Activated naive CD4-positive, alpha-beta T cell treated with anti-CD3 and anti-CD28 coated beads for 36 hours (primary cell): ENCODE measurements at regions not wholly inside any gene's neighbourhood (a gene's known extent, or its start where the extent isn't known, plus 50 kb on each side); places are given as distances from the start of the nearest gene placed in this dataset.

Experiments used
- CTCF ChIA-PET: fragments of 350-600 bp; sonication (Branson Sonifier 250); formaldehyde crosslinking; loops from one replicate; lab custom pipeline; 2021; ENCODE audit warnings: antibody characterized with exemption; lab: Charles Lee
- DNase-seq: peaks from one replicate; pipeline ENCODE4 v3.0.0-alpha.2; 2020
- H3K27ac Mint-ChIP-seq: one replicate; pipeline ENCODE4 v1.8.0; 2021; ENCODE audit warnings: mild to moderate bottlenecking, mixed read lengths
- H3K27me3 Mint-ChIP-seq: one replicate; pipeline ENCODE4 v1.8.0; 2021; ENCODE audit warnings: low read depth, mixed read lengths
- H3K36me3 Mint-ChIP-seq: one replicate; pipeline ENCODE4 v1.8.0; 2021; ENCODE audit warnings: low read depth, mixed read lengths
- H3K4me1 Mint-ChIP-seq: one replicate; pipeline ENCODE4 v1.8.0; 2021; ENCODE audit warnings: low read depth, mixed read lengths
- H3K4me3 Mint-ChIP-seq: one replicate; pipeline ENCODE4 v1.8.0; 2021; ENCODE audit warnings: mild to moderate bottlenecking, moderate library complexity, mixed read lengths
- H3K9me3 Mint-ChIP-seq: one replicate; pipeline ENCODE4 v1.8.0; 2021; ENCODE audit warnings: mixed read lengths
- intact Hi-C: fragments of 100-400 bp; cut with micrococcal nuclease; formaldehyde crosslinking; loops from one replicate; pipeline ENCODE4 v1.15.1; 2023

DNA sequence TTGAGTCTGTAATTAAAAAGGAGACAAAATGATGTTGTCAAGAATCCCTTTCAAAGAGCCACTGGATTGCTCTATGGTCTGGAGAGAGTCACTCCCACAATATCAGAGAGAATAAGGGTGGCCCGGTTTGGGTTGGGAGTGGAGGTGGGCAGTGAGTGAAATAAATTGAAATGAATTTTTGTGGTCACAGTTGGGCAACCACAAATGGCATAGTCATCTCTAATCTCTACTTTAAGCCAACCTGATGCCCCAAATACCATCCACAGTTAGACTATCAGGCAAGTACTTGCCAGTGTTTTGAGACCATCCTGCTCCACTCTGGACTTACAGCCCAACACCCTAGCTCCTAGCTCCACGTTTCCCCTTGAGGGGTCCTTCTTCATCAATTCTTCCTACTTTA lies 559.7 kb downstream of the BCL11A start:
- H3K4me1 Mint-ChIP-seq = no peaks in the 10 kb centered on the region
- H3K27ac Mint-ChIP-seq = no peak overlapping the region
- H3K9me3 Mint-ChIP-seq = no peaks in the 10 kb centered on the region
- DNase-seq = no peak
- CTCF ChIA-PET = no interaction called here
- H3K27me3 Mint-ChIP-seq = no peaks in the 10 kb centered on the region
- no peaks in the 10 kb centered on the region for H3K36me3 Mint-ChIP-seq
- H3K4me3 Mint-ChIP-seq = no peak overlapping the region
- intact Hi-C loops = no loop called here

GRCh38 chr2:59988341-59988740 lies 565.1 kb downstream of the BCL11A start:
- Mint-ChIP-seq H3K4me1 (no peaks in the 10 kb centered on the region), H3K4me3 (no peak overlapping the region), H3K27me3 (no peaks in the 10 kb centered on the region), H3K27ac (no peak overlapping the region), H3K9me3 (no peaks in the 10 kb centered on the region), H3K36me3 (no peaks in the 10 kb centered on the region)
- CTCF ChIA-PET = no interaction called here
- intact Hi-C loops = no loop called here
- no peak for DNase-seq

GRCh38 chr2:59986511-59986910 lies 566.9 kb downstream of the BCL11A start:
- no peaks in the 10 kb centered on the region for H3K36me3 Mint-ChIP-seq
- H3K27ac Mint-ChIP-seq = no peak overlapping the region
- H3K4me3 Mint-ChIP-seq = no peak overlapping the region
- no peaks in the 10 kb centered on the region for H3K4me1 Mint-ChIP-seq
- CTCF ChIA-PET = interaction anchor here (0.6 kb wide), 1 partner anchor 18 kb away, joined by 6 read pairs; no protein-coding TSS in a partner anchor
- intact Hi-C loops = no loop called here
- DNase-seq = no peak
- H3K27me3 Mint-ChIP-seq = no peaks in the 10 kb centered on the region
- H3K9me3 Mint-ChIP-seq = no peaks in the 10 kb centered on the region

GRCh38 chr2:59985923-59986322 lies 567.5 kb downstream of the BCL11A start:
- Mint-ChIP-seq H3K9me3 (no peaks in the 10 kb centered on the region), H3K27ac (no peak overlapping the region), H3K4me3 (no peak overlapping the region), H3K4me1 (no peaks in the 10 kb centered on the region), H3K27me3 (no peaks in the 10 kb centered on the region), H3K36me3 (no peaks in the 10 kb centered on the region)
- intact Hi-C loops = no loop called here
- DNase-seq = no peak
- CTCF ChIA-PET = no interaction called here

GRCh38 chr2:59974051-59974766 lies 579.2 kb downstream of the BCL11A start:
- no peak for DNase-seq
- CTCF ChIA-PET = interaction anchor here (0.6 kb wide), 1 partner anchor 699 kb away, joined by 4 read pairs; no protein-coding TSS in a partner anchor
- intact Hi-C loops = no loop called here
- Mint-ChIP-seq H3K4me1 (peaks cover 7% of the 10 kb centered on the region), H3K27me3 (no peaks in the 10 kb centered on the region), H3K27ac (no peak overlapping the region), H3K4me3 (no peak overlapping the region), H3K36me3 (no peaks in the 10 kb centered on the region), H3K9me3 (no peaks in the 10 kb centered on the region)

GRCh38 chr2:59969161-59969560 lies 584.3 kb downstream of the BCL11A start:
- Mint-ChIP-seq H3K4me3 (no peak overlapping the region), H3K27ac (no peak overlapping the region), H3K27me3 (no peaks in the 10 kb centered on the region), H3K9me3 (no peaks in the 10 kb centered on the region), H3K4me1 (peaks cover 7% of the 10 kb centered on the region), H3K36me3 (no peaks in the 10 kb centered on the region)
- DNase-seq = no peak
- CTCF ChIA-PET = interaction anchor here (0.6 kb wide), 1 partner anchor 130 kb away, joined by 5 read pairs; no protein-coding TSS in a partner anchor
- intact Hi-C loops = no loop called here

DNA sequence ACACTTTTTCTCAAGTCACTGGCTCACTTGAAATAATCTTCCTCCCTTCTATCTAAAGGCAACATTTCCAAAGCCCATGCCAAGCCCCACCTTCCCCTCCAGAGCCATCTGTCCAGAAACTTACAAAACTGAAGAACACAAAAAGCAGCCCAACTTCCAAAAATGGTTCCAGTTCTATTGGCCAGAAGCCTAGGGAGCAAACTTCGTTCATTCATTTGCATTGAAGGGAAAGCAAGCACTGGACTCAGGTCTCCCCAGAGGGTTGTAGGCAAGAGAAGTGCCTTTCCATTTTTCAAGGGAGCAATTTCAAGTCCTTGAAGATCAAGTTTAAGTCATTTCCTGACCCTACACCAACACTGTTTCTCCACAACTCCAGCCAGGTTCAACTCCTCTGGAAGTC lies 585.0 kb downstream of the BCL11A start:
- CTCF ChIA-PET = interaction anchor here (0.6 kb wide), 1 partner anchor 130 kb away, joined by 5 read pairs; no protein-coding TSS in a partner anchor
- H3K36me3 Mint-ChIP-seq = no peaks in the 10 kb centered on the region
- H3K27me3 Mint-ChIP-seq = no peaks in the 10 kb centered on the region
- no peaks in the 10 kb centered on the region for H3K4me1 Mint-ChIP-seq
- intact Hi-C loops = no loop called here
- H3K4me3 Mint-ChIP-seq = no peak overlapping the region
- H3K9me3 Mint-ChIP-seq = no peaks in the 10 kb centered on the region
- DNase-seq = no peak
- H3K27ac Mint-ChIP-seq = no peak overlapping the region

GRCh38 chr2:59967691-59968090 lies 585.8 kb downstream of the BCL11A start:
- no peaks in the 10 kb centered on the region for H3K27me3 Mint-ChIP-seq
- H3K36me3 Mint-ChIP-seq = no peaks in the 10 kb centered on the region
- H3K9me3 Mint-ChIP-seq = no peaks in the 10 kb centered on the region
- no peak overlapping the region for H3K4me3 Mint-ChIP-seq
- no peak overlapping the region for H3K27ac Mint-ChIP-seq
- CTCF ChIA-PET = no interaction called here
- no peak for DNase-seq
- intact Hi-C loops = no loop called here
- no peaks in the 10 kb centered on the region for H3K4me1 Mint-ChIP-seq

GRCh38 chr2:59963157-59963556 lies 590.3 kb downstream of the BCL11A start:
- Mint-ChIP-seq H3K27ac (no peak overlapping the region), H3K4me3 (no peak overlapping the region), H3K4me1 (no peaks in the 10 kb centered on the region), H3K27me3 (no peaks in the 10 kb centered on the region), H3K36me3 (no peaks in the 10 kb centered on the region), H3K9me3 (no peaks in the 10 kb centered on the region)
- no peak for DNase-seq
- CTCF ChIA-PET = interaction anchor here (1.2 kb wide), 1 partner anchor 587 kb away, joined by 4 read pairs; no protein-coding TSS in a partner anchor
- intact Hi-C loops = no loop called here

DNA sequence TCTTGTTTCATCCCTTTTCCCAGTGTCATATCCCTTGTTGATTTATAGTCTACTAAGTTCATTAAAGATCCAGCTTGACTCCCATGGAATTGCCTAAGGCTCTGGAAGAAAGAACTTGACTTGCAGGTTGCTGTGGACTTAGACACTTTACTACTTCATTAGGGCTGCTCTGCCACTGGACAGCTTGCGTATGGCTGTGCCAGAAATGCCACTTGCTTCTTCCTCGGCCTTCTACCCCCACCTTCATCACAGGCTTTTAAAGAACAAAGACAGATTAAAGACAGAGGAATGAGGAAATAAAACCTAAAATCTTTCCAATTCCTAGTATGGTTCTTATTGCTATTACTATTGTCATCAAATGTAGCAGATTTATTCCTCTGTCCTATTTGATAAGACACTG lies 591.7 kb downstream of the BCL11A start:
- no peaks in the 10 kb centered on the region for H3K9me3 Mint-ChIP-seq
- no peaks in the 10 kb centered on the region for H3K27me3 Mint-ChIP-seq
- no peak overlapping the region for H3K27ac Mint-ChIP-seq
- no peaks in the 10 kb centered on the region for H3K36me3 Mint-ChIP-seq
- intact Hi-C loops = no loop called here
- H3K4me3 Mint-ChIP-seq = no peak overlapping the region
- no peaks in the 10 kb centered on the region for H3K4me1 Mint-ChIP-seq
- DNase-seq = no peak
- CTCF ChIA-PET = interaction anchor here (0.9 kb wide), 1 partner anchor 10 kb away, joined by 4 read pairs; no protein-coding TSS in a partner anchor

- H3K4me1 Mint-ChIP-seq = no peaks in the 10 kb centered on the region
Observed at GRCh38 chr2:59959944-59960343, 593.5 kb downstream of the BCL11A start.

GRCh38 chr2:59957504-59957903 lies 596.0 kb downstream of the BCL11A start:
- CTCF ChIA-PET = no interaction called here
- no peaks in the 10 kb centered on the region for H3K27me3 Mint-ChIP-seq
- no peak for DNase-seq
- intact Hi-C loops = no loop called here
- no peak overlapping the region for H3K4me3 Mint-ChIP-seq
- H3K36me3 Mint-ChIP-seq = no peaks in the 10 kb centered on the region
- H3K4me1 Mint-ChIP-seq = no peaks in the 10 kb centered on the region
- no peaks in the 10 kb centered on the region for H3K9me3 Mint-ChIP-seq
- H3K27ac Mint-ChIP-seq = no peak overlapping the region

More at GRCh38 chr2:59959944-59960343, 593.5 kb downstream of the BCL11A start:
- CTCF ChIA-PET = no interaction called here
- Mint-ChIP-seq H3K9me3 (no peaks in the 10 kb centered on the region), H3K27ac (no peak overlapping the region), H3K4me3 (no peak overlapping the region), H3K27me3 (no peaks in the 10 kb centered on the region), H3K36me3 (no peaks in the 10 kb centered on the region)
- no peak for DNase-seq
- intact Hi-C loops = no loop called here

- H3K4me1 Mint-ChIP-seq = no peaks in the 10 kb centered on the region
- no peak overlapping the region for H3K27ac Mint-ChIP-seq
- H3K4me3 Mint-ChIP-seq = no peak overlapping the region
- H3K27me3 Mint-ChIP-seq = no peaks in the 10 kb centered on the region
- H3K36me3 Mint-ChIP-seq = no peaks in the 10 kb centered on the region
- no peak for DNase-seq
- intact Hi-C loops = no loop called here
- CTCF ChIA-PET = no interaction called here
- no peaks in the 10 kb centered on the region for H3K9me3 Mint-ChIP-seq
Observed at GRCh38 chr2:59956981-59957380, 596.5 kb downstream of the BCL11A start.
